CD1c-positive myeloid dendritic cell (primary cell): ENCODE measurements at regions not wholly inside any gene's neighbourhood (a gene's known extent, or its start where the extent isn't known, plus 50 kb on each side); places are given as distances from the start of the nearest gene placed in this dataset.

ENCODE experiments used
- DNase-seq: peaks from one replicate; pipeline ENCODE4 v3.0.0-alpha.2; 2016; ENCODE audit errors: extremely low spot score

- DNase-seq = no peak
These were observed 93.1 kb downstream of the RHOB start for GRCh38 chr2:20539776-20540586.

- no peak for DNase-seq
These were observed 93.9 kb downstream of the RHOB start for GRCh38 chr2:20540587-20541293.

GRCh38 chr2:20541294-20541640 is 94.4 kb downstream of the RHOB start:
- DNase-seq = no peak

GRCh38 chr2:20541651-20542050 is 94.8 kb downstream of the RHOB start:
- DNase-seq = no peak

- no peak for DNase-seq
These were observed 95.4 kb downstream of the RHOB start for GRCh38 chr2:20542269-20542668.

- no peak for DNase-seq
These were observed 96.0 kb downstream of the RHOB start for GRCh38 chr2:20542746-20543468.

- DNase-seq = no peak
These were observed 96.7 kb downstream of the RHOB start for GRCh38 chr2:20543469-20544152.

GRCh38 chr2:20544153-20544747 is 97.4 kb downstream of the RHOB start:
- no peak for DNase-seq

GRCh38 chr2:20549144-20549543 is 101.8 kb downstream of the HS1BP3 start:
- DNase-seq = no peak

- DNase-seq = no peak
These were observed 101.1 kb downstream of the HS1BP3 start for GRCh38 chr2:20549691-20550348.

- DNase-seq = no peak
These were observed 99.5 kb downstream of the HS1BP3 start for GRCh38 chr2:20551260-20551944.

GRCh38 chr2:20551945-20552328 is 99.0 kb downstream of the HS1BP3 start:
- no peak for DNase-seq

GRCh38 chr2:20552847-20553246 is 98.1 kb downstream of the HS1BP3 start:
- DNase-seq = peak; percentile 4

- DNase-seq = no peak
These were observed 97.3 kb downstream of the HS1BP3 start for GRCh38 chr2:20553580-20553979.

- no peak for DNase-seq
These were observed 94.9 kb downstream of the HS1BP3 start for GRCh38 chr2:20555954-20556353.

- DNase-seq = no peak
These were observed 94.1 kb downstream of the HS1BP3 start for GRCh38 chr2:20556756-20557155.

GRCh38 chr2:20557226-20557625 is 93.7 kb downstream of the HS1BP3 start:
- DNase-seq = no peak

GRCh38 chr2:20557635-20558034 is 93.3 kb downstream of the HS1BP3 start:
- no peak for DNase-seq

- no peak for DNase-seq
These were observed 92.3 kb downstream of the HS1BP3 start for GRCh38 chr2:20558391-20559150.

- no peak for DNase-seq
These were observed 91.6 kb downstream of the HS1BP3 start for GRCh38 chr2:20559277-20559676.
